Adrenal gland (tissue), 9 donors: ENCODE measurements at regions not wholly inside any gene's neighbourhood (a gene's known extent, or its start where the extent isn't known, plus 50 kb on each side); places are given as distances from the start of the nearest gene placed in this dataset.

Source experiments
- DNase-seq, 7 donors: peaks; one replicate each; pipeline ENCODE4 v3.0.0-alpha.2; 2019 to 2020
- H3K27ac ChIP-seq, 5 donors: fragments of 200-600 bp; sonication (generic) in 4 of 5; 1 replicate in 3 of 5; 2 replicates in 2 of 5; pipeline versions ENCODE4 v1.5.1 to v1.8.0; 2016 to 2020; ENCODE audit warnings: mild to moderate bottlenecking in 1 of 5
- H3K27me3 ChIP-seq: fragments of 200-600 bp; 2 replicates; pipeline ENCODE4 v1.8.0; 2021
- H3K36me3 ChIP-seq, 2 donors: fragments of 200-600 bp; replicated peaks in 1 of 2; 1 replicate in 1 of 2; 2 replicates in 1 of 2; pipeline versions ENCODE4 v1.5.1 to v1.8.0; 2018 to 2022
- H3K4me1 ChIP-seq, 2 donors: fragments of 200-600 bp; replicated peaks in 1 of 2; 1 replicate in 1 of 2; 2 replicates in 1 of 2; pipeline versions ENCODE4 v1.5.1 to v1.8.0; 2018 to 2021
- H3K4me3 ChIP-seq, 4 donors: fragments of 200-600 bp; sonication (generic) in 3 of 4; one replicate each; pipeline ENCODE4 v1.5.1; 2016 to 2018
- H3K9me3 ChIP-seq, 3 donors: fragments of 200-600 bp; sonication (generic) in 1 of 3; replicated peaks in 1 of 3; 1 replicate in 2 of 3; 2 replicates in 1 of 3; pipeline versions ENCODE4 v1.5.1 to v1.8.0; 2016 to 2021
- CTCF ChIP-seq, 6 experiments: fragments of 450-650 bp in 4 of 6; fragments of 200-600 bp in 2 of 6; sonication (generic) in 1 of 6; IDR thresholded peaks; 1 replicate in 5 of 6; 2 replicates in 1 of 6; pipeline versions ENCODE4 v1.5.1 to v1.8.0; 2016 to 2021; ENCODE audit warnings: antibody characterized with exemption in 6 of 6, mild to moderate bottlenecking in 2 of 6, moderate library complexity in 1 of 6
- POLR2A ChIP-seq, 2 donors: fragments of 450-650 bp; IDR thresholded peaks; one replicate each; pipeline ENCODE4 v1.6.1; 2017; ENCODE audit warnings: antibody characterized with exemption in 2 of 2, mild to moderate bottlenecking in 2 of 2, moderate library complexity in 1 of 2
- WGBS, 4 donors: extraction: QIAGEN DNeasy Blood & Tissue Kit in 2 of 4; methylation state at CpG; one replicate each; pipeline versions ENCODE4 v1.1.5 to v1.1.7; 2013 to 2017; 5-methylcytosine and 5-hydroxymethylcytosine counted together
- intact Hi-C, 2 donors: fragments of 100-400 bp; cut with DNase I; formaldehyde crosslinking; loops; one replicate each; pipeline versions ENCODE4 v1.14.1 to v1.15.0; 2022 to 2023
- donor health status: healthy with polysubstance abuse.
- donor health status: Bipolar disorder and iron deficiency.
- donor health status: DM: yes; HTN: yes; CAD: no.
- donor health status: DM: no; HTN: no; CAD: no.
- donor health status: DM: no; HTN: no; CAD: no.

DNA sequence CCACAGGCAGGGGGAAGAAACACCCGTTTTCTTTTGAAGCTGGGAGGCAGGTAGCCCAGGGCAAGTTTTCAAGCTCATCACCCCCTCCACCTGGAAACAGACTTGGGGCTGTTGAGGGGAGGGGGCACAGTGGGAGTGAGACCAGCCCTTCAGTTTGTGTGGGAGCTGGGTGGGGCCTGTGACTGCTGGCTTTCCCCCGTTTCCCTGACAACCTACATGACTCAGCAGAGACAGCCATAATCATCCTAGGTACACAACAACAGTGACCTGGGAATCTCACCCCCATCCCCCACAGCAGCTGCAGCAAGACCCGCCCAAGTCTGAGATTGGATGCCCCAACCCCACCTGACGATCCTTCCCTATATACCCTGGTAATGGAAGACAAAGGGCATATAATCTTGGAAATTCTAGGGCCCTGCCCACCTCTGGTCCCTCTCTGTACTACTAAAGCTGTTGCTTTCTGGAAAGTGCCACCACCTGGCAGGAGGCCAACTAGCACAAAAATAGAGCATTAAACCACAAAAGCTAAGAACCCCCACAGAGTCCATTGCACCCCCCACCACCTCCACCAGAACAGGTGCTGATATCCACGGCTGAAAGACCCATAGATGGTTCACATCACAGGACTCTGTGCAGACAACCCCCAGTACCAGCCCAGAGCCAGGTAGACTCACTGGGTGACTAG, 422.2 kb upstream of the SGO1 start:
- Histone ChIP-seq H3K4me1 (no peaks in the 10 kb centered on the region), H3K36me3 (no peaks in the 10 kb centered on the region), H3K27me3 (no peaks in the 10 kb centered on the region), H3K27ac (no peak overlapping the region), H3K4me3 (no peak overlapping the region), H3K9me3 (peaks cover 0 to 5% (median 0%) of the 10 kb centered on the region in 3 donors)
- intact Hi-C loops: no loop called here
- TF ChIP-seq CTCF (IDR thresholded peaks at IDR 0.05) (no peak), POLR2A (IDR thresholded peaks at IDR 0.05) (no peak)
- no peak for DNase-seq
- WGBS, 4 donors: 58 to 82% (median 79%) methylated on average over 5 of the region's 5 CpGs

GRCh38 chr3:20604659-20605058, 418.7 kb upstream of the SGO1 start:
- H3K27ac ChIP-seq: no peak overlapping the region

DNA sequence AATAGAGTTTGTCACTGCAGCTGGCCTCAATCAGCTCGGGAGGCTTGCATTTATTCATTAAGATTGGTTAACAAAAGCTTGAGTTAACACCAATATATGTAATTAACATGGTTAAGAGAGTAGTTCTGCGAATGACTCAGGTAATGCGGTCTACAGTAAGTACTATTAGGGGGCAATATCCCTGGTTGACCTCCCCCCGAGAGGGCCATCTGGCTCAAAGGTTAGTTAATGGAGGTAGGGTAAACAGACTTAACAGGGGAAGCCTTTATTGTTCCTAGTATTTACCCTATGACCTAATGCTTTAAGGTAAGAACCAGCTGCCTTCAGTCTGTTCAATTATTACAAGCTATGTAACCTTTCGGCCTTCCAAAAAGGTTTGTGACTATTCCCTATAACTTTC, 403.3 kb upstream of the SGO1 start:
- TF ChIP-seq POLR2A (IDR thresholded peaks at IDR 0.05): no peak
- no peak for TF ChIP-seq CTCF (IDR thresholded peaks at IDR 0.05)
- DNase-seq: no peak
- Histone ChIP-seq H3K4me3 (no peak overlapping the region), H3K27ac (no peak overlapping the region), H3K9me3 (no peaks in the 10 kb centered on the region), H3K27me3 (no peaks in the 10 kb centered on the region), H3K36me3 (no peaks in the 10 kb centered on the region), H3K4me1 (no peaks in the 10 kb centered on the region)
- WGBS, 4 donors: 88 to 91% (median 89%) methylated on average over 5 of the region's 5 CpGs
- intact Hi-C loops: no loop called here

More at GRCh38 chr3:20604659-20605058, 418.7 kb upstream of the SGO1 start:
- intact Hi-C loops: no loop called here
- no peak for DNase-seq
- Histone ChIP-seq H3K9me3 (no peaks in the 10 kb centered on the region), H3K36me3 (no peaks in the 10 kb centered on the region), H3K4me1 (no peaks in the 10 kb centered on the region), H3K4me3 (no peak overlapping the region), H3K27me3 (no peaks in the 10 kb centered on the region)
- TF ChIP-seq POLR2A (IDR thresholded peaks at IDR 0.05): no peak

DNA sequence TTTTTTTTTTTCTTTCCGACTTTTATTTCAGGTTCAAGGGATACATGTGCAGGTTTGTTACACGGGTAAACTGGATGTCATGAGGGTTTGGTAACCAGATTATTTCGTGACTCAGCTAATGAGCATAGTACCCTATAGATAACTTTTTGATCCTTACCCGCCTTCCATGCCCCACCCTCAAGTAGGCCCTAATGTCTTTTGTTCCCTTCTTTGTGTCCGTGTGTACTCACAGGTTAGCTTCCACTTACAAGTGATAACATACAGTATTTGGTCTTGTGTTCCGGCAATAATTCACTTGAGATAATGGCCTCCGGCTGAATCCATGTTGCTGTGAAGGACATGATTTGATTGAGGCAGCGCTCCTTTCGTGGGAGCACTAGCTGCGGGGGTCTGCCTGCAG, 402.8 kb upstream of the SGO1 start:
- WGBS, 4 donors: 78 to 94% (median 88%) methylated on average over 10 of the region's 10 CpGs
- Histone ChIP-seq H3K36me3 (no peaks in the 10 kb centered on the region), H3K27me3 (no peaks in the 10 kb centered on the region), H3K9me3 (no peaks in the 10 kb centered on the region), H3K27ac (no peak overlapping the region), H3K4me1 (no peaks in the 10 kb centered on the region), H3K4me3 (no peak overlapping the region)
- intact Hi-C loops: no loop called here
- TF ChIP-seq POLR2A (IDR thresholded peaks at IDR 0.05) (no peak), CTCF (IDR thresholded peaks at IDR 0.05) (no peak)
- no peak for DNase-seq

DNA sequence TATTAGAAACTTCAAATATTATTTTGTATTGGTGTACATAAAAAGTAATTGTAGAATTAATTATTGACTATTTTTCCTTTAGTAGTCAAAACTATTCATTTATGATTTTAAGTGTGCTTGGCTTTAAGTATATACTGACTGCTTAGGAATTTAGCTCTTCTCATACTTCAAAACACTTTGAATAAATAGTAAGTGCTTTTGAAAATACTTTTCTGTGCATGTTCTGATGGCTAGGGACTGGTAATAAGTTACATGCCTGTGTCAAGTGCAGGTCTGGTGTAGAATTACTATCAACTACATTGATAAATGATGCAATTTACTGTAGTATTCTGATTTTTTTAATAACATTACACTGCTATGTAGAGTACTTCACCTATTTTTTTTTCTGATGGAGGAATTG, 397.6 kb upstream of the SGO1 start:
- DNase-seq: no peak
- Histone ChIP-seq H3K36me3 (no peaks in the 10 kb centered on the region), H3K9me3 (peaks cover 0 to 13% (median 0%) of the 10 kb centered on the region in 3 donors), H3K4me3 (no peak overlapping the region), H3K27me3 (no peaks in the 10 kb centered on the region), H3K27ac (no peak overlapping the region), H3K4me1 (no peaks in the 10 kb centered on the region)
- TF ChIP-seq POLR2A (IDR thresholded peaks at IDR 0.05): no peak
- no peak for TF ChIP-seq CTCF (IDR thresholded peaks at IDR 0.05)
- intact Hi-C loops: no loop called here
